Activated T-helper 17 cell treated with anti-CD3 and anti-CD28 coated beads, Interleukin-2, amount 50 U/mL, for 72 hours (primary cell): ENCODE measurements at regions not wholly inside any gene's neighbourhood (a gene's known extent, or its start where the extent isn't known, plus 50 kb on each side); places are given as distances from the start of the nearest gene placed in this dataset.

Experiments used
- ATAC-seq: fragments of 150-1000 bp; cut with Tn5 transposase; replicated peaks from 2 replicates; pipeline ENCODE4 v1.10.0; 2021; ENCODE audit warnings: mild to moderate bottlenecking, moderate library complexity
- H3K27ac Mint-ChIP-seq: one replicate; pipeline ENCODE4 v1.8.0; 2022; ENCODE audit warnings: mixed read lengths
- H3K27me3 Mint-ChIP-seq: one replicate; pipeline ENCODE4 v1.8.0; 2022; ENCODE audit warnings: mixed read lengths
- H3K36me3 Mint-ChIP-seq: one replicate; pipeline ENCODE4 v1.8.0; 2022; ENCODE audit warnings: low read depth, mild to moderate bottlenecking, mixed read lengths
- H3K4me1 Mint-ChIP-seq: one replicate; pipeline ENCODE4 v1.8.0; 2022; ENCODE audit warnings: mixed read lengths
- H3K4me3 Mint-ChIP-seq: one replicate; pipeline ENCODE4 v1.8.0; 2022; ENCODE audit warnings: mild to moderate bottlenecking, mixed read lengths
- H3K9me3 Mint-ChIP-seq: one replicate; pipeline ENCODE4 v1.8.0; 2022; ENCODE audit warnings: mixed read lengths

GRCh38 chr14:53523226-53523625 lies 370.1 kb upstream of the DDHD1 start:
- ATAC-seq = no peak
- H3K9me3 Mint-ChIP-seq = no peaks in the 10 kb centered on the region
- H3K27ac Mint-ChIP-seq = no peak overlapping the region
- H3K4me3 Mint-ChIP-seq = no peak overlapping the region
- no peaks in the 10 kb centered on the region for H3K4me1 Mint-ChIP-seq
- H3K36me3 Mint-ChIP-seq = no peaks in the 10 kb centered on the region
- no peaks in the 10 kb centered on the region for H3K27me3 Mint-ChIP-seq

- Mint-ChIP-seq H3K4me1 (no peaks in the 10 kb centered on the region), H3K4me3 (no peak overlapping the region), H3K36me3 (no peaks in the 10 kb centered on the region), H3K9me3 (no peaks in the 10 kb centered on the region), H3K27ac (no peak overlapping the region), H3K27me3 (no peaks in the 10 kb centered on the region)
- ATAC-seq = no peak
Measured at GRCh38 chr14:53520078-53520928, 367.2 kb upstream of the DDHD1 start.

DNA sequence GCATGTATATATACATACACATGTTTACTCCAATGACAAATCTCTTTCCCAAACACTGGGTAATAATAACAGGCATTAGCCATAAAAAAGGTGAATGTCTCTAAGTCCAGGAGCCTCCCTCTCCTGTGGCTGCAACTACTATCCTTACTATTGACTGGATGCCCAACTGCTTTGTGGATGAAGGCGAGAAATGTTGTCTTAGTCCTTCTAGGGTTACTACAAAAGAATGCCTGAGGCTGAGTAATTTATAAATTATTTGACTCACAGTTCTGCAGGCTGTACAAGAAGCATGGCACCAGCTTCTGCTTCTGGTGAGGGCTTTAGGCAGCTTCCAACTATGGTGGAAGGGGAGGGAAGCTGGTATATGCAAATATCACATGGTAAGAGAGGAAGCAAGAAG lies 366.0 kb upstream of the DDHD1 start:
- no peak overlapping the region for H3K4me3 Mint-ChIP-seq
- H3K9me3 Mint-ChIP-seq = no peaks in the 10 kb centered on the region
- H3K27me3 Mint-ChIP-seq = no peaks in the 10 kb centered on the region
- ATAC-seq = no peak
- no peak overlapping the region for H3K27ac Mint-ChIP-seq
- no peaks in the 10 kb centered on the region for H3K4me1 Mint-ChIP-seq
- H3K36me3 Mint-ChIP-seq = no peaks in the 10 kb centered on the region

DNA sequence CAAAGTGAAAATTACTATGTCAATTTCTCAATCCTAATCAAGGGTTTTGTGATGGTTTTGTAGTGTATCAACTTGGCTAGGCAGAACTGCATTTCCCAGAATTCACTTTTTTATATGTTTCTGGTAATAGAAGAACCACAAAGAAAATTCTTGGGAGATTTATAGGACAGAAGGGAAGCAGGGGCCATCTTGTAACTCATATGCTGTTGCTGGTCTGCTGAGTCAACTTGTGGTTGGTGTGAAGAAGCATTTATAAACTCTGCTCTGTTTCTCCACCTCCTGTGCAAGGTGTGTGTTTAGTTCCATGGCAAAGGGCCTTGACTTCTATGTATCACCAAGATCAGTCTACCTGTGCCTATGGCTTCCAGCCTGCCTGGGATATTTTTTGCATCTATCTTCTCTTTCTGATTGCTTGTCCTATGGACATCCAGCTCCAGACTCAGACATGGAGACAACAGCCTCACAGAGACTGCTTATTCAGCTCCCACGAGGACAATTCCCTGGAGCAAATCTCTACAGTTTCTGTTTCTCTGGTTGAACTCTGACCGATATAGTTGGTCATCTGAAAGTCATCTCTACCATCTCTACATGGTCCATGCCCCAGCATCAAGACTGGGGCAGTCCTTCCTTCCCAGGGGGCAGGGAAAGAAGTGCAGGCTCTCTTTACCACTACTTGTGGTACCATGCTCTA lies 364.3 kb upstream of the DDHD1 start:
- H3K4me3 Mint-ChIP-seq = no peak overlapping the region
- H3K36me3 Mint-ChIP-seq = no peaks in the 10 kb centered on the region
- no peaks in the 10 kb centered on the region for H3K27me3 Mint-ChIP-seq
- H3K27ac Mint-ChIP-seq = no peak overlapping the region
- peaks cover under 1% of the 10 kb centered on the region for H3K9me3 Mint-ChIP-seq
- H3K4me1 Mint-ChIP-seq = no peaks in the 10 kb centered on the region
- no peak for ATAC-seq

DNA sequence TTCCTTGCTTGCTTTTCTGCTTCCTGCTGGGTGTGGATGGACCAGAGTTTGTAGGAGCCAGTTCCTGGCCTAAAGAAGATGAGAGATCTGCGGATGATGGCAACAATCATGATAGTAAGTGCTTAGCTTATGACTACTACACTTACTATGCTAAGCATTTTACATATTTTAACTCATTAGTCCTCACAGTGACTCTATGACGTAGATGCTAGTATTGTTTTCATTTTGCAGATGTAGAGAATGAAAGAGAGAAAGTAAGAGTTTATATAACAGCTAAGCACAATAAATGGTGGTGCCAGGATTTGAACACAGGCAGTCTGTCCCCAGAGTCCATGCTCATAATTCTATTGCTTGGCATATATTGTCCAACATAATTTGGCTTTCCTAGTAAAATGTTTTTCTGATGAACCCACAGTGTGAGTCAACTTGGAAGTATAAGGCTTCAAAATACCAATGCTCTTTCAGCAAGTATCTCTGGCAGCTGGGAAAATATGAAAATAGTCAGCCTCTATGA lies 363.2 kb upstream of the DDHD1 start:
- H3K27ac Mint-ChIP-seq = no peak overlapping the region
- no peaks in the 10 kb centered on the region for H3K27me3 Mint-ChIP-seq

GRCh38 chr14:53515276-53515675 lies 362.2 kb upstream of the DDHD1 start:
- Mint-ChIP-seq H3K4me3 (no peak overlapping the region), H3K36me3 (no peaks in the 10 kb centered on the region)

More for the DNA sequence above, 363.2 kb upstream of the DDHD1 start:
- no peak for ATAC-seq
- Mint-ChIP-seq H3K4me3 (no peak overlapping the region), H3K4me1 (no peaks in the 10 kb centered on the region), H3K36me3 (no peaks in the 10 kb centered on the region), H3K9me3 (peaks cover 4% of the 10 kb centered on the region)

DNA sequence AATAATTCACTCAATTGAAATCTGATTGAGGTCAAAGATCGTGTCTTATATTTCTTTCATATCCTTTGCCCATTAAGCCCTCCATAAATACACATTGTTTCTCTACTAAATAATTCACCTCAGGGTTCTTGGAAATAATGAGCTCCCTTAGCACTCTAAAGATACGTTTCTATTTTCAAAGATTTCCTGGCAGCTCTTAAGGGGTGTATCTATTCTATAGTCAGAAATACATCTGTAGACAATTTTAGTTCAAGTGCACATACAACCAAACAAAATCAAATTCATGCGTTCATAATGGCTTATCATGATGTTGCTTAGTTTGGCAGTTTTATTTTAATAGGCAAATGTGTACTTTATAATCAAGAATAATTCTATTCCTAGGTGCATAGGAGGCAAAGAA lies 361.1 kb upstream of the DDHD1 start:
- no peaks in the 10 kb centered on the region for H3K27me3 Mint-ChIP-seq
- no peak overlapping the region for H3K27ac Mint-ChIP-seq
- H3K36me3 Mint-ChIP-seq = no peaks in the 10 kb centered on the region
- H3K4me3 Mint-ChIP-seq = no peak overlapping the region
- H3K4me1 Mint-ChIP-seq = no peaks in the 10 kb centered on the region
- ATAC-seq = no peak
- peaks cover 4% of the 10 kb centered on the region for H3K9me3 Mint-ChIP-seq

More at GRCh38 chr14:53515276-53515675, 362.2 kb upstream of the DDHD1 start:
- Mint-ChIP-seq H3K4me1 (no peaks in the 10 kb centered on the region), H3K9me3 (peaks cover 4% of the 10 kb centered on the region), H3K27ac (no peak overlapping the region), H3K27me3 (no peaks in the 10 kb centered on the region)
- ATAC-seq = no peak

DNA sequence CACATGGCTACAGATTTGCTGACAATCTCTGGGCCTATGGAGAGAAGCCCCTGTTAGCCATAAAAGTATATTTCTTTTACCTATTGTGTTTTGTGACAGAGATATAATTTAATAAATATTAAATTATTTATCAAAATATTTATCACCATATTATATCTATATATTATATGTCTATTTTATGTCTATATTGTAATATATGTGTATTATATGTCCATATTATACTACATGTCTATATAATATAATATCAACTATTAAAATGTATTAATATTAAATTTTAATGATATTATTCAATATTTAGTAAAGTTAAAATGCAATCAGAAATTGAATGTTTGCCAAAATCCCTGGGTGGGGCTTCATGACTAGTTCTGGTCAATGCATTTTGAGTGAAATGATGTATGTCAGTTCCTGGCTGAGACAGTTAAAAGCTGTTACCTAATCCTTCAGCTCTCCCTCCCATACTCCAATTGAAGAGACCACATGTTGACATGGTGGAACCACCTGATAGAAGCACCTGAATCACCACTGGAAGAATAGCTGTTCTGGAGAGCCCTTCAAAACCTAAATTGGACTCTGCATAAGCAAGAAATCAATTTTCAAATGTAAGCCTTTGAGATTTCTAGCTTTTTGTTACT lies 357.3 kb upstream of the DDHD1 start:
- Mint-ChIP-seq H3K9me3 (peaks cover 4% of the 10 kb centered on the region), H3K36me3 (no peaks in the 10 kb centered on the region), H3K4me3 (no peak overlapping the region), H3K27ac (no peak overlapping the region), H3K27me3 (no peaks in the 10 kb centered on the region), H3K4me1 (no peaks in the 10 kb centered on the region)
- ATAC-seq = no peak

- H3K27me3 Mint-ChIP-seq = no peaks in the 10 kb centered on the region
- H3K4me1 Mint-ChIP-seq = no peaks in the 10 kb centered on the region
- peaks cover 4% of the 10 kb centered on the region for H3K9me3 Mint-ChIP-seq
- no peaks in the 10 kb centered on the region for H3K36me3 Mint-ChIP-seq
- no peak overlapping the region for H3K27ac Mint-ChIP-seq
- H3K4me3 Mint-ChIP-seq = no peak overlapping the region
- ATAC-seq = no peak
Measured at GRCh38 chr14:53509276-53510244, 356.4 kb upstream of the DDHD1 start.

GRCh38 chr14:53501361-53502211 lies 348.5 kb upstream of the DDHD1 start:
- no peak for ATAC-seq
- Mint-ChIP-seq H3K4me1 (no peaks in the 10 kb centered on the region), H3K27ac (no peak overlapping the region), H3K27me3 (peaks cover 2% of the 10 kb centered on the region), H3K4me3 (no peak overlapping the region), H3K9me3 (peaks cover 21% of the 10 kb centered on the region), H3K36me3 (no peaks in the 10 kb centered on the region)

DNA sequence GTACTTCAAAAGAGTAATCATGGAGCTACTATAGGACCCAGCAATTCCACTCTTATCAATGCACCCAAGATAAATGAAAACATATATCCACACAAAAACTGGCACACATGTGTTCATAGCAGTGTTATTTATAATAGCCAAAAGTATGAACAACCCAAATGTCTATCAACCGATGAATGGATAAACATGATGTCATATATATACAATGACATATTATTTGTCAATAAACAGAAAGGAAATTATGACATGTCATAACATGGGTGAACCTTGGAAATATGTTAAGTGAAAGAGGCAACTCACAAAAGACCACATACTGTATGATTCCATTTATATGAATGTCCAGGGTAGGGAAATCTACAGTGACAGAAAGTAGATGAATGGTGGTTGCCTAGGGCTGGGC lies 347.1 kb upstream of the DDHD1 start:
- ATAC-seq = no peak
- Mint-ChIP-seq H3K4me3 (no peak overlapping the region), H3K27me3 (peaks cover 4% of the 10 kb centered on the region), H3K9me3 (peaks cover 24% of the 10 kb centered on the region), H3K27ac (no peak overlapping the region), H3K36me3 (no peaks in the 10 kb centered on the region), H3K4me1 (no peaks in the 10 kb centered on the region)

- Mint-ChIP-seq H3K4me3 (no peak overlapping the region), H3K9me3 (peaks cover 9% of the 10 kb centered on the region), H3K27me3 (peaks cover 4% of the 10 kb centered on the region), H3K4me1 (no peaks in the 10 kb centered on the region), H3K27ac (no peak overlapping the region), H3K36me3 (no peaks in the 10 kb centered on the region)
- ATAC-seq = no peak
Measured at GRCh38 chr14:53496668-53497067, 343.5 kb upstream of the DDHD1 start.

DNA sequence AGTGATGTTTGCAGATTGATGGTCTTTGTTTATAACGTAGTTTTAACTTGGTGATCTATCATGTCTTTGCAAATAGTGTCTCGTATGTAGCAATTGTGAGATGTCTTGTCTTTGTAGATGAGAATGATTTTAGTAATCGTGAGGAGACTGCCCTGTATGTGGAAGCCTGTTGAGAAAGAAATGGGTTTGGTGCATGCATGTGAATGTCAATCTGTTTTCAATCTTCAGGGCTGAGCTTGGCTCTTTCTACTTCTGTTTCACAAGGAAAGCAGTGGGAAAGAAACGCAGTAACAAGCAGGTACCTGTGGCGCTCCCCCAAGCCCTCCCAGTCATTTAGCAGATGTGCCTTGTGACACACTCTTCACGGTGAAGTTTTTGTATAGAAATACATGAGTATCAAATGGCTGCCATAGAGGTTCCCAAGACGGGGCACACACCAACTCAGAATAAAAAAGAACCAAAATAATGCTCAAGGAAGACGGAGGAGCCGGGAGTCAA lies 342.8 kb upstream of the DDHD1 start:
- H3K9me3 Mint-ChIP-seq = peaks cover 9% of the 10 kb centered on the region
- H3K36me3 Mint-ChIP-seq = no peaks in the 10 kb centered on the region
- H3K4me1 Mint-ChIP-seq = no peaks in the 10 kb centered on the region
- no peak for ATAC-seq
- peaks cover 4% of the 10 kb centered on the region for H3K27me3 Mint-ChIP-seq
- no peak overlapping the region for H3K4me3 Mint-ChIP-seq
- no peak overlapping the region for H3K27ac Mint-ChIP-seq
